Mesendoderm (in vitro differentiated cells): ENCODE measurements at regions not wholly inside any gene's neighbourhood (a gene's known extent, or its start where the extent isn't known, plus 50 kb on each side); places are given as distances from the start of the nearest gene placed in this dataset.

Source experiments
- DNase-seq: peaks from one replicate; pipeline ENCODE4 v3.0.0; 2013
- H2AK5ac ChIP-seq: 2 replicates; pipeline ENCODE4 v1.6.1; 2013; ENCODE audit warnings: low read length, inconsistent platforms
- H2BK120ac ChIP-seq: 2 replicates; pipeline ENCODE4 v1.6.1; 2013; ENCODE audit warnings: low read depth, mild to moderate bottlenecking, low read length, moderate library complexity, mixed read lengths
- H2BK15ac ChIP-seq: replicated peaks from 2 replicates; pipeline ENCODE4 v1.6.1; 2013; ENCODE audit warnings: low read depth, mild to moderate bottlenecking, moderate library complexity
- H2BK5ac ChIP-seq: 2 replicates; pipeline ENCODE4 v1.6.1; 2013; ENCODE audit warnings: low read length, inconsistent platforms
- H3K18ac ChIP-seq: 2 replicates; pipeline ENCODE4 v1.6.1; 2013; ENCODE audit warnings: mild to moderate bottlenecking, low read length, mixed read lengths
- H3K23ac ChIP-seq: one replicate; pipeline ENCODE4 v1.6.1; 2013; ENCODE audit warnings: low read length
- H3K27ac ChIP-seq: 2 replicates; pipeline ENCODE4 v1.5.1; 2013; ENCODE audit warnings: low read depth, mild to moderate bottlenecking, inconsistent platforms, low read length, moderate library complexity
- H3K27me3 ChIP-seq: 2 replicates; pipeline ENCODE4 v1.6.1; 2013; ENCODE audit warnings: low read length, control low read depth, mild to moderate bottlenecking, inconsistent platforms; ENCODE audit not compliant: insufficient read depth, poor library complexity
- H3K36me3 ChIP-seq: 2 replicates; pipeline ENCODE4 v1.6.1; 2013; ENCODE audit warnings: low read length, inconsistent platforms; ENCODE audit not compliant: control insufficient read depth, insufficient read depth
- H3K4ac ChIP-seq: one replicate; pipeline ENCODE4 v1.6.1; 2013; ENCODE audit warnings: low read depth, mild to moderate bottlenecking, low read length, moderate library complexity
- H3K4me1 ChIP-seq: 2 replicates; pipeline ENCODE4 v1.6.1; 2013; ENCODE audit warnings: low read depth, low read length, inconsistent platforms; ENCODE audit not compliant: control insufficient read depth
- H3K4me2 ChIP-seq: 2 replicates; pipeline ENCODE4 v1.6.1; 2013; ENCODE audit warnings: low read length
- H3K4me3 ChIP-seq: 2 replicates; pipeline ENCODE4 v1.5.1; 2013; ENCODE audit warnings: mild to moderate bottlenecking, low read length
- H3K56ac ChIP-seq: one replicate; pipeline ENCODE4 v1.6.1; 2013; ENCODE audit warnings: low read length
- H3K79me1 ChIP-seq: 2 replicates; pipeline ENCODE4 v1.6.1; 2013; ENCODE audit warnings: low read length, inconsistent platforms
- H3K79me2 ChIP-seq: 2 replicates; pipeline ENCODE4 v1.6.1; 2013; ENCODE audit warnings: mild to moderate bottlenecking, low read length; ENCODE audit not compliant: control insufficient read depth, insufficient read depth
- H3K9ac ChIP-seq: 2 replicates; pipeline ENCODE4 v1.6.1; 2013; ENCODE audit warnings: low read length, inconsistent platforms
- H4K5ac ChIP-seq: one replicate; pipeline ENCODE4 v1.6.1; 2013; ENCODE audit warnings: low read length
- H4K8ac ChIP-seq: one replicate; pipeline ENCODE4 v1.6.1; 2013; ENCODE audit warnings: low read depth, mild to moderate bottlenecking, control low read depth, low read length, moderate library complexity
- WGBS: extraction: QIAGEN DNeasy Blood & Tissue Kit; methylation state at CpG from one replicate; pipeline ENCODE4 v1.1.7; 2013; ENCODE audit warnings: low lambda C conversion rate, missing lambda C conversion rate; ENCODE audit not compliant: insufficient coverage; ENCODE audit errors: extremely low coverage; 5-methylcytosine and 5-hydroxymethylcytosine counted together

GRCh38 chr18:25449046-25449445, 97.1 kb upstream of the ZNF521 start:
- Histone ChIP-seq H3K79me1 (no peaks in the 10 kb centered on the region), H3K27ac (no peak overlapping the region), H2BK120ac (no peak overlapping the region), H4K8ac (no peak overlapping the region), H3K27me3 (no peaks in the 10 kb centered on the region), H3K9ac (no peak overlapping the region), H3K4me3 (no peak overlapping the region), H3K18ac (no peak overlapping the region), H3K79me2 (no peaks in the 10 kb centered on the region), H2BK5ac (no peak overlapping the region), H3K23ac (no peak overlapping the region), H3K4me2 (no peak overlapping the region), H3K4me1 (no peaks in the 10 kb centered on the region), H4K5ac (no peak overlapping the region), H3K36me3 (no peaks in the 10 kb centered on the region), H2BK15ac (no peak overlapping the region), H3K4ac (no peak overlapping the region), H3K56ac (no peak overlapping the region), H2AK5ac (no peak overlapping the region)
- DNase-seq = no peak

GRCh38 chr18:25446972-25447371, 95.0 kb upstream of the ZNF521 start:
- Histone ChIP-seq H3K79me2 (no peaks in the 10 kb centered on the region), H3K79me1 (no peaks in the 10 kb centered on the region), H3K23ac (no peak overlapping the region), H3K4me1 (no peaks in the 10 kb centered on the region), H2BK15ac (no peak overlapping the region), H3K4me3 (no peak overlapping the region), H3K4me2 (no peak overlapping the region), H3K27me3 (no peaks in the 10 kb centered on the region), H3K4ac (no peak overlapping the region), H2BK120ac (no peak overlapping the region), H2BK5ac (no peak overlapping the region), H3K18ac (no peak overlapping the region), H3K9ac (no peak overlapping the region), H3K36me3 (no peaks in the 10 kb centered on the region), H4K5ac (no peak overlapping the region), H2AK5ac (no peak overlapping the region), H3K27ac (no peak overlapping the region), H3K56ac (no peak overlapping the region), H4K8ac (no peak overlapping the region)
- no CpG with 5 or more reads among the region's 3 CpGs for WGBS
- DNase-seq = peak; percentile 25

DNA sequence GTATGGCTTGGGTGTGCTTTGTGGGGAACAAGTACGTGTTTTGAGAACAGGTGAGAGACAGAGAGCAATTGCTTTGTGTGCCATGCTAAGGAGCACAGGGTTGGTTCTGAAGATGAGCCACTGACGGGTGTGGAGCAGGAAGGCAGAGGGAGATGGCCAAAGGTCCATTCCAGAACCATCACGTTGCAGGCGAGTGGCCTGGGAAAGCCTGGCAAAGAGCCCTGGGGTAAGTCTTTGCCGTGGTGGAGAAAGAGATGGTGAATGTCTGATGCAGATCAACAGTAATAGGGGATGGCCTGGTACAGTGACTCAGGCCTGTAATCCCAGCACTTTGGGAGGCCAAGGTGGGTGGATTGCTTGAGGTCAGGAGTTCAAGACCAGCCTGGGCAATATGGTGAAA, 93.5 kb upstream of the ZNF521 start:
- H2BK5ac ChIP-seq = no peak overlapping the region
- no peak for DNase-seq
- no peak overlapping the region for H2BK120ac ChIP-seq
- H3K36me3 ChIP-seq = no peaks in the 10 kb centered on the region
- no CpG with 5 or more reads among the region's 5 CpGs for WGBS
- no peaks in the 10 kb centered on the region for H3K4me1 ChIP-seq
- no peak overlapping the region for H3K18ac ChIP-seq
- no peak overlapping the region for H3K4me2 ChIP-seq
- H3K27me3 ChIP-seq = no peaks in the 10 kb centered on the region
- no peak overlapping the region for H3K56ac ChIP-seq
- no peak overlapping the region for H4K5ac ChIP-seq
- no peak overlapping the region for H3K27ac ChIP-seq
- no peaks in the 10 kb centered on the region for H3K79me2 ChIP-seq
- no peak overlapping the region for H4K8ac ChIP-seq
- no peak overlapping the region for H3K4me3 ChIP-seq
- H3K9ac ChIP-seq = no peak overlapping the region
- H2BK15ac ChIP-seq = no peak overlapping the region
- H3K79me1 ChIP-seq = no peaks in the 10 kb centered on the region
- H3K4ac ChIP-seq = no peak overlapping the region
- H3K23ac ChIP-seq = no peak overlapping the region
- no peak overlapping the region for H2AK5ac ChIP-seq

- Histone ChIP-seq H2BK15ac (no peak overlapping the region), H3K56ac (no peak overlapping the region), H3K27ac (no peak overlapping the region), H3K23ac (no peak overlapping the region), H2BK5ac (no peak overlapping the region), H3K4ac (no peak overlapping the region), H2BK120ac (no peak overlapping the region), H3K27me3 (no peaks in the 10 kb centered on the region), H3K4me3 (no peak overlapping the region), H4K8ac (no peak overlapping the region), H4K5ac (no peak overlapping the region), H3K4me2 (no peak overlapping the region), H3K4me1 (no peaks in the 10 kb centered on the region), H3K36me3 (no peaks in the 10 kb centered on the region), H3K18ac (no peak overlapping the region), H3K79me1 (no peaks in the 10 kb centered on the region), H2AK5ac (no peak overlapping the region), H3K79me2 (no peaks in the 10 kb centered on the region), H3K9ac (no peak overlapping the region)
- no peak for DNase-seq
These were observed 91.8 kb upstream of the ZNF521 start for GRCh38 chr18:25443776-25444175.

DNA sequence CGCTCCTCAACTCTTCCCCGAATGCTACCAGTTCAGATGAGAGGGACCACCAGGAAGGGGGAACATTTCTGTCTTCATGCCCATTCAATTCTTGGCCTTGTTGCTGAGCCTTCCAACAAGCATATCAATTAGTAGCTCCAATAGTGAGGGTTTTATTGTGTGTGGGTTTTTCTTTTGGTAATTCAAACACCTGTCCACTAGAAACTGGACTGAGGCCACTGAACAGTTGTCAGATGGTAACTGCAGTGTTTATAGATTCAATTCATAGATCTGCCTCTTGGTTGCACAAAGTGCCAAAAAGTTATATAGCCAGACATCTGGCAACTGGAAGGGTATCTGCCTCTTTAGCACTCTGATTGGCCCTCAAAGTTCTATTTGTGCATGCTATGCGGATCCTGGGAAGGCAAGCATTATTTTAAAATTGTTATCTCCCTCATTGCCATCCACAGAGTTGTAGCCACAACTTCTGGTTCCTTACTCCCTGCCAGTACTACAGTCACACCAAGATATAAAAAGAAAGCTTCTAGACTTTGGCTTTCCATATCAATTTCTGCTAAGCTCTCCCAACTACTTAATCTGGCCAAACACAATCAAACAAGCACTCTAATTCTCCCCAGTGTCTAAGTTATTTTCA, 83.3 kb upstream of the ZNF521 start:
- DNase-seq = no peak

GRCh38 chr18:25434745-25435144, 82.8 kb upstream of the ZNF521 start:
- no peak overlapping the region for H3K27ac ChIP-seq
- no peak overlapping the region for H2BK5ac ChIP-seq
- H2BK120ac ChIP-seq = no peak overlapping the region
- no peaks in the 10 kb centered on the region for H3K79me1 ChIP-seq
- WGBS = no CpG with 5 or more reads among the region's 2 CpGs
- H3K9ac ChIP-seq = no peak overlapping the region
- no peak overlapping the region for H3K4me2 ChIP-seq
- H3K4ac ChIP-seq = no peak overlapping the region
- H3K23ac ChIP-seq = no peak overlapping the region
- DNase-seq = no peak
- H3K79me2 ChIP-seq = no peaks in the 10 kb centered on the region
- no peak overlapping the region for H3K56ac ChIP-seq
- no peak overlapping the region for H2BK15ac ChIP-seq
- H4K5ac ChIP-seq = no peak overlapping the region
- no peak overlapping the region for H4K8ac ChIP-seq
- no peak overlapping the region for H2AK5ac ChIP-seq
- H3K4me1 ChIP-seq = no peaks in the 10 kb centered on the region
- H3K4me3 ChIP-seq = no peak overlapping the region
- H3K18ac ChIP-seq = no peak overlapping the region
- H3K36me3 ChIP-seq = no peaks in the 10 kb centered on the region
- no peaks in the 10 kb centered on the region for H3K27me3 ChIP-seq

More for the DNA sequence above, 83.3 kb upstream of the ZNF521 start:
- H4K5ac ChIP-seq = no peak overlapping the region
- no peaks in the 10 kb centered on the region for H3K79me1 ChIP-seq
- no peaks in the 10 kb centered on the region for H3K36me3 ChIP-seq
- no peak overlapping the region for H3K23ac ChIP-seq
- no peak overlapping the region for H3K4me2 ChIP-seq
- no peak overlapping the region for H2AK5ac ChIP-seq
- no peaks in the 10 kb centered on the region for H3K27me3 ChIP-seq
- H2BK15ac ChIP-seq = no peak overlapping the region
- H3K4me3 ChIP-seq = no peak overlapping the region
- no peaks in the 10 kb centered on the region for H3K4me1 ChIP-seq
- H2BK120ac ChIP-seq = no peak overlapping the region
- H4K8ac ChIP-seq = no peak overlapping the region
- WGBS = no CpG with 5 or more reads among the region's 3 CpGs
- H3K4ac ChIP-seq = no peak overlapping the region
- H2BK5ac ChIP-seq = no peak overlapping the region
- no peak overlapping the region for H3K18ac ChIP-seq
- H3K27ac ChIP-seq = no peak overlapping the region
- H3K9ac ChIP-seq = no peak overlapping the region
- H3K56ac ChIP-seq = no peak overlapping the region
- H3K79me2 ChIP-seq = no peaks in the 10 kb centered on the region
